Stimulated activated naive CD8-positive, alpha-beta T cell treated with anti-CD3 and anti-CD28 coated beads, Interleukin-15, Interleukin-2, amounts not matched to agents 100 ng/mL and 50 ng/mL, for 24 hours (primary cell): ENCODE measurements at regions not wholly inside any gene's neighbourhood (a gene's known extent, or its start where the extent isn't known, plus 50 kb on each side); places are given as distances from the start of the nearest gene placed in this dataset.

Experiments
- H3K27ac Mint-ChIP-seq: one replicate; pipeline ENCODE4 v1.8.0; 2021; ENCODE audit warnings: mild to moderate bottlenecking, mixed read lengths
- H3K27me3 Mint-ChIP-seq: one replicate; pipeline ENCODE4 v1.8.0; 2021; ENCODE audit warnings: mixed read lengths
- H3K36me3 Mint-ChIP-seq: one replicate; pipeline ENCODE4 v1.8.0; 2021; ENCODE audit warnings: low read depth, mixed read lengths
- H3K4me1 Mint-ChIP-seq: one replicate; pipeline ENCODE4 v1.8.0; 2021; ENCODE audit warnings: low read depth, mixed read lengths
- H3K4me3 Mint-ChIP-seq: one replicate; pipeline ENCODE4 v1.8.0; 2021; ENCODE audit warnings: mild to moderate bottlenecking, mixed read lengths
- H3K9me3 Mint-ChIP-seq: one replicate; pipeline ENCODE4 v1.8.0; 2021; ENCODE audit warnings: mixed read lengths

- H3K4me3 Mint-ChIP-seq: no peak overlapping the region
- H3K27me3 Mint-ChIP-seq: peaks cover 25% of the 10 kb centered on the region
- H3K4me1 Mint-ChIP-seq: no peaks in the 10 kb centered on the region
- no peaks in the 10 kb centered on the region for H3K9me3 Mint-ChIP-seq
- H3K27ac Mint-ChIP-seq: no peak overlapping the region
- H3K36me3 Mint-ChIP-seq: no peaks in the 10 kb centered on the region
These were observed 661.2 kb upstream of the NR2F2 start for GRCh38 chr15:95669146-95669922.

GRCh38 chr15:95674031-95674430 lies 656.5 kb upstream of the NR2F2 start:
- H3K27me3 Mint-ChIP-seq: peaks cover 19% of the 10 kb centered on the region
- no peaks in the 10 kb centered on the region for H3K4me1 Mint-ChIP-seq
- no peak overlapping the region for H3K4me3 Mint-ChIP-seq
- no peaks in the 10 kb centered on the region for H3K36me3 Mint-ChIP-seq
- H3K9me3 Mint-ChIP-seq: no peaks in the 10 kb centered on the region
- H3K27ac Mint-ChIP-seq: no peak overlapping the region

DNA sequence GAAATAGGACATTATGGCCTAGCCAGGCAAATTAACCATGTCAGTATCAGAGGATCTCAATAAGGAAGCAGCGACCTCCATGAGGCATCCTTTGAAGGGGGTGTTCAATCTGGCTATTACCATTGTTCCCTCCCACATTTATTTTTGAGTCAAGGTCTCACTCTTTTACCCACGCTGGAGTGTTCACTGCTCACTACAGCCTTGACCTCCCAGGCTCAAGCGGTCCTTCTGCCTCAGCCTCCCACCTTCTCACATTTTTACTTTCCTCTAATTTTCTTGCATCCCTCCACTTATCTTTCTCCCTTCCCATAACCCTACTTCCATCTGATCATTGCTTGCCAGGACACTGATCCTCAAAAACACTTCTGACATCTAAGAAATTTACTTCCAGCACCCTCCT lies 654.0 kb upstream of the NR2F2 start:
- Mint-ChIP-seq H3K4me1 (no peaks in the 10 kb centered on the region), H3K9me3 (no peaks in the 10 kb centered on the region), H3K36me3 (no peaks in the 10 kb centered on the region), H3K27ac (no peak overlapping the region), H3K4me3 (no peak overlapping the region), H3K27me3 (peaks cover 15% of the 10 kb centered on the region)

- Mint-ChIP-seq H3K36me3 (no peaks in the 10 kb centered on the region), H3K27me3 (peaks cover 9% of the 10 kb centered on the region), H3K4me1 (no peaks in the 10 kb centered on the region), H3K27ac (no peak overlapping the region), H3K4me3 (no peak overlapping the region), H3K9me3 (no peaks in the 10 kb centered on the region)
These were observed 650.5 kb upstream of the NR2F2 start for GRCh38 chr15:95679847-95680582.

DNA sequence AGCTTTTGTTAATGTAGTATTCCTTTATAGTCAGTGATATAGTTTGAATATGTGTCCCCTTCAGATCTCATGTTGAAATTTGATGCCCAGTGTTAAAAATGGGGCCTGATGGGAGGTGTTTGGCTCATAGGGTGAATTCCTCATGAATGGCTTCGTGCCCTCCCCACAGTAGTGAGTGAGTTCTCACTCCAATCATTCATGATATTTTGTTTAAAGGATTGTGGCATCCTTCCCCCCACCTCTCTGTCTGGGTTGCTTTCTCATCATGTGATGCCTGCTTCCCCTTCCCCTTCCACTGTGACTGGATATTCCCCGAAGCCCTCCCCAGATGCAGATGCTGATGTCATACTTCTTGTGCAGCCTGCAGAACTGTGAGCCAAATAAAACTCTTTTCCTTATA lies 649.8 kb upstream of the NR2F2 start:
- H3K27ac Mint-ChIP-seq: no peak overlapping the region
- H3K36me3 Mint-ChIP-seq: no peaks in the 10 kb centered on the region
- no peak overlapping the region for H3K4me3 Mint-ChIP-seq
- no peaks in the 10 kb centered on the region for H3K4me1 Mint-ChIP-seq
- H3K9me3 Mint-ChIP-seq: no peaks in the 10 kb centered on the region
- H3K27me3 Mint-ChIP-seq: peaks cover 3% of the 10 kb centered on the region

DNA sequence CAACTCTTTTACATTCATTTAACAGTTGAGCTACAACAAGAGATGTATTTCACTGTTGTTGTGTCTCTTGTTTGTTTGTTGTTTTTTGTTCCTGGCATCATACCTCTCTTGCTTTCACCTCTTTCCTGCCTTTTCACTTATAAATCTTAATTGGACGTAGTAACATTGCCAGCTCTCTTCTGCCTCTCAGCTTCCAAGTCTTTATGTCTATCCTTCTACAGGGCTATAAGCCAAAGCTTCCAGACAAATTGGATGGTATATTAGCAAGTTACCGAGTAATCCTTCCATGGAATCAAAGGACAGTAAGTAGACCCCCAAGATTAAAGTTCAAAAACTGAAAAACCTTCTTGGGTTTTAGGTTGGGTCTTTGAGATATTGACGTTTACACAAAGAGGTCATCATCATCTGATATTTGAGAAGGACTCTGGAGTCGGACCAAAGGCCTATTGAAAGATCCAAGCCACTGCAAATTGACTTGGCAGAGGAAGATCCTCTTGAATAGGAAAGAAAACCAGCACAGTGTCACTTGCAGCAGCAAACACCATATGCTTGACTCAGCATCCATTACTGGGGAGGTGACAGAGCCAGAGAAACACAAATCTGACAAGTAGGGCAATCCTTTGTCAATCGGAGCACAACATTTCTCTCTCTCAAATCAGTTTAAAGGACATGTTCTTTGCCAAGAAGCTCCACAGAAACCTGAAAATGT lies 648.5 kb upstream of the NR2F2 start:
- Mint-ChIP-seq H3K4me3 (no peak overlapping the region), H3K27me3 (no peaks in the 10 kb centered on the region), H3K4me1 (no peaks in the 10 kb centered on the region), H3K36me3 (no peaks in the 10 kb centered on the region), H3K27ac (no peak overlapping the region), H3K9me3 (no peaks in the 10 kb centered on the region)

- Mint-ChIP-seq H3K27me3 (peaks cover 3% of the 10 kb centered on the region), H3K4me3 (no peak overlapping the region)
These were observed 646.4 kb upstream of the NR2F2 start for GRCh38 chr15:95684126-95684525.

GRCh38 chr15:95684693-95685115 lies 645.8 kb upstream of the NR2F2 start:
- H3K36me3 Mint-ChIP-seq: no peaks in the 10 kb centered on the region
- no peaks in the 10 kb centered on the region for H3K4me1 Mint-ChIP-seq
- H3K27ac Mint-ChIP-seq: no peak overlapping the region
- peaks cover 3% of the 10 kb centered on the region for H3K27me3 Mint-ChIP-seq
- H3K4me3 Mint-ChIP-seq: no peak overlapping the region
- H3K9me3 Mint-ChIP-seq: no peaks in the 10 kb centered on the region

More at GRCh38 chr15:95684126-95684525, 646.4 kb upstream of the NR2F2 start:
- H3K27ac Mint-ChIP-seq: no peak overlapping the region
- H3K4me1 Mint-ChIP-seq: no peaks in the 10 kb centered on the region
- no peaks in the 10 kb centered on the region for H3K36me3 Mint-ChIP-seq
- no peaks in the 10 kb centered on the region for H3K9me3 Mint-ChIP-seq

DNA sequence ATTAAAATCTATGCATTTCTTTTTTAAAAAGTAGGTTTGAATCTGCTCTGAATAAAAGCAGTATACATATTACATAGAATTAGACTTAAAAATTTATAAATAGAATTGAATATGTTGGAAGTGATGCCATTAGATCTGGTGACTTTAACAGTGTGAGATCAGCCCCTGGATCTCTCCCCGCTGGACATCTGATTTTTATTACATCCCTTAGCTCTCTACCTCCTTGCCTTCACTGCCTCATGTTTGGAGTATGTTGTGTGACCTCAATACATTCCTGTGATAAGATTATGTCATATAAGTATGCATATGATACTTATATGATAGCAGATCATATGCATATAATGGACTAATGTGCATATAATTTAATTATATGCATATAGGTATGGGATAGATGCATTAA lies 643.4 kb upstream of the NR2F2 start:
- Mint-ChIP-seq H3K4me1 (no peaks in the 10 kb centered on the region), H3K27me3 (peaks cover 3% of the 10 kb centered on the region), H3K4me3 (no peak overlapping the region), H3K9me3 (no peaks in the 10 kb centered on the region), H3K36me3 (no peaks in the 10 kb centered on the region), H3K27ac (no peak overlapping the region)

- no peaks in the 10 kb centered on the region for H3K9me3 Mint-ChIP-seq
- no peaks in the 10 kb centered on the region for H3K36me3 Mint-ChIP-seq
- no peak overlapping the region for H3K27ac Mint-ChIP-seq
- H3K4me1 Mint-ChIP-seq: no peaks in the 10 kb centered on the region
- peaks cover 3% of the 10 kb centered on the region for H3K27me3 Mint-ChIP-seq
- H3K4me3 Mint-ChIP-seq: no peak overlapping the region
These were observed 642.8 kb upstream of the NR2F2 start for GRCh38 chr15:95687686-95688085.

DNA sequence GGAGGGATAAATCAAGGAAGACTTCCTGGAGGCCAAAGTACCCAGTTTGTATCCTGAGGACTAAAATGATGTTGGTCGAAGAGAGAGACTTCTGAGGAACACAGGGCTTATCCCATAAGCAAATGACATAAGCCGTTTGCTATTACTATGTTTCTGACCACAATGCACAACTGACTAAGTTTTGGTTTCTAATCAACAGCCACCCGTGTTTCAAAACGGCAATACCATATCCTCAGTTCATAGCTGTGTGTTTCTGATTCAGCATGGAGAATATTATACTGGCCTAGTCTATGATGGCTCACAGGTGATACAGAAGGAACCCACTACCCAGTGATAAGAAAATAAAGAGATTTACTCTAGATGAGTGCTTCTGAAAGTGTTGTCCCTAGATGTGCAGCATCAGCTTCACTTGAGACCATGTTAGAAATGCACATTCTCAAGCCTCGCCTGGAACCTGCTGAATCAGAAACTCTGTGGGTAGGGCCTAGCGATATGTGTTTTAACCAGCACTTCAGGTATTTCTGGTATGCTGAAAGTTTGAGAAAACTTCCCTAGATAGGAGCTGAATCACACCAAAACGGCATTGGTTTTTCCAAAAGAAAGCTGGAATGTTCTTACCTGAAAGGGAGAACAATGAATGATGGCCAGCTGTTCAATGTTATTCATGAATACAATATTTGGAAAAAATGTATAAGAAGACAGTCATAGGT lies 639.7 kb upstream of the NR2F2 start:
- no peak overlapping the region for H3K4me3 Mint-ChIP-seq
- H3K4me1 Mint-ChIP-seq: no peaks in the 10 kb centered on the region
- peaks cover 3% of the 10 kb centered on the region for H3K27me3 Mint-ChIP-seq
- no peak overlapping the region for H3K27ac Mint-ChIP-seq
- H3K36me3 Mint-ChIP-seq: peaks cover 4% of the 10 kb centered on the region
- H3K9me3 Mint-ChIP-seq: peaks cover 18% of the 10 kb centered on the region

GRCh38 chr15:95693917-95694316 lies 636.6 kb upstream of the NR2F2 start:
- H3K4me3 Mint-ChIP-seq: no peak overlapping the region
- H3K9me3 Mint-ChIP-seq: peaks cover 19% of the 10 kb centered on the region
- H3K27ac Mint-ChIP-seq: no peak overlapping the region
- H3K27me3 Mint-ChIP-seq: peaks cover 9% of the 10 kb centered on the region
- peaks cover 4% of the 10 kb centered on the region for H3K36me3 Mint-ChIP-seq
- H3K4me1 Mint-ChIP-seq: no peaks in the 10 kb centered on the region

DNA sequence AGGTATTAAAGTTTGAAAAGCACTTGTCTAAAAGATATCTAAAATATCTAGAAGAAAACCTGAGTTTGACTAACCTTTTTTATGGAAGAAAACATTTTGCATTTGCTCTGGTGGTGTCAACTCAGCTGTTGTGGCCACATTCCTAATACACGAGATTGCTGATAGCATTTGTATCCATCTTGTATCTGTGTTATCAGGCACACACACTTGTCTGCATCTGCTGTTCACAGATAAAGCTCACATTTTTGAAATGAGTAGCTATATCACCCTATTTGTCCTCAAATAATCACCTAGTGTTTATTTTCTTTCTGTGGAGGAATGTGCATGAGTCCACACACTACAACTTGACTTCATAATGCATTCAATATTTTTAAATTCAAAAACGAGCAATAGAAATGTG lies 632.3 kb upstream of the NR2F2 start:
- Mint-ChIP-seq H3K36me3 (peaks cover 10% of the 10 kb centered on the region), H3K4me1 (no peaks in the 10 kb centered on the region), H3K4me3 (no peak overlapping the region), H3K9me3 (peaks cover 47% of the 10 kb centered on the region), H3K27ac (no peak overlapping the region), H3K27me3 (peaks cover 12% of the 10 kb centered on the region)

DNA sequence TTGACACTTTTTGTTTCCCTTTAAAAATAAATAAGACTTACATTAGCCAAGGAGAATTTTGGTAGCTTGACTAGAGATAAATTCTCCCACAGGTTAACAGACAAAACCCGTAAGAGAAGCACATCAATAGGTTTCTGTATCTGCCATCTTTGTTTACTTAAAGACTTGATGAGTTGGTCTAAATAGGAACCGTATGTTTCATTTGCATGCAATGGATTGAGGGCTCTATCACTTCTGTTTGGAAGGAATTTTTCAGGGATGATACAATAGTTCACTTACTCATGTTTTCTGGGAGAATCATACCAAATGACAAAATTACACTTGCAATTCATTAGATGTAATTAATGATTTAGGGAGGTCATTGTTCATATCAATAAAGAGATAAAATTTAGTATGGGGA lies 631.5 kb upstream of the NR2F2 start:
- peaks cover 12% of the 10 kb centered on the region for H3K27me3 Mint-ChIP-seq
- no peak overlapping the region for H3K4me3 Mint-ChIP-seq
- no peak overlapping the region for H3K27ac Mint-ChIP-seq
- no peaks in the 10 kb centered on the region for H3K4me1 Mint-ChIP-seq
- peaks cover 40% of the 10 kb centered on the region for H3K9me3 Mint-ChIP-seq
- H3K36me3 Mint-ChIP-seq: peaks cover 10% of the 10 kb centered on the region

DNA sequence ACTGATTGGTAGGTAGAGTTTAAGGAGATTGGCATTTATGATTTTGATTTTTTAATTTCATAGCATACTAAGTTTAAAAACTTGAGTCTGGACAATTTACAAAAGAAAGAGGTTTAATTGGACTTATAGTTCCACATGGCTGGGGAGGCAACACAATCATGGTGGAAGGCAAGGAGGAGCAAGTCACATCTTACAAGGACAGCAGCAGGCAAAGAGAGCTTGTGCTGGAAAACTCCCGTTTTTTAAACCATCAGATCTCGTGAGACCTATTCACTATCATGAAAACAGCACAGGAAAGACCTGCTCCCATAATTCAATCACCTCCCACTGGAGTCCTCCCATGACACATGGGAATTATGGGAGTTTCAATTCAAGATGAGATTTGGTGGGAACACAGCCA lies 630.9 kb upstream of the NR2F2 start:
- peaks cover 39% of the 10 kb centered on the region for H3K9me3 Mint-ChIP-seq
- H3K4me1 Mint-ChIP-seq: no peaks in the 10 kb centered on the region
- H3K27me3 Mint-ChIP-seq: peaks cover 16% of the 10 kb centered on the region
- no peak overlapping the region for H3K27ac Mint-ChIP-seq
- no peak overlapping the region for H3K4me3 Mint-ChIP-seq
- peaks cover 6% of the 10 kb centered on the region for H3K36me3 Mint-ChIP-seq
